ENCODE measurements at regions not wholly inside any gene's neighbourhood (a gene's known extent, or its start where the extent isn't known, plus 50 kb on each side); places are given as distances from the start of the nearest gene placed in this dataset.

DNA sequence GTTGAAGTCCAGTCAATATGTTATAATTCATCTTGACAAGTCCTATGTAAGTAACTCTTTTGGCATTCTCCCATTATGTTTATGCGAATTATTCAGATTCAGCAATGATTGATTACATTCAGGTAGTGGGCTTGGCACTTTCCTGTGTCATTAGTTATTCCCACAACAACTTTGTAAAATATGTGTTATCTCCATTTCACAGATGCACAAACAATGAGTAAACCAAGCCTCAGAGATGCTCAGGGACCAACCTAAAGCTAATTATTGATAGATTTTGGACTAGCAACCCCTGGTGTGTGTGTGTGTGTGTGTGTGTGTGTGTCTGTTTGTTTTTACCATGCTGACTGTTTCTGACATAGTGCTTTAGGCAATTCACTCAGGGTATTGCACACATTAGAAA is 371.1 kb upstream of the C1orf87 start:
- DNase-seq (ENCODE audit: low read depth), result no peak
- no peak overlapping the region for H3K4me3 ChIP-seq (ENCODE audit: low read depth, low read length)
- TF ChIP-seq, protein P1, sequence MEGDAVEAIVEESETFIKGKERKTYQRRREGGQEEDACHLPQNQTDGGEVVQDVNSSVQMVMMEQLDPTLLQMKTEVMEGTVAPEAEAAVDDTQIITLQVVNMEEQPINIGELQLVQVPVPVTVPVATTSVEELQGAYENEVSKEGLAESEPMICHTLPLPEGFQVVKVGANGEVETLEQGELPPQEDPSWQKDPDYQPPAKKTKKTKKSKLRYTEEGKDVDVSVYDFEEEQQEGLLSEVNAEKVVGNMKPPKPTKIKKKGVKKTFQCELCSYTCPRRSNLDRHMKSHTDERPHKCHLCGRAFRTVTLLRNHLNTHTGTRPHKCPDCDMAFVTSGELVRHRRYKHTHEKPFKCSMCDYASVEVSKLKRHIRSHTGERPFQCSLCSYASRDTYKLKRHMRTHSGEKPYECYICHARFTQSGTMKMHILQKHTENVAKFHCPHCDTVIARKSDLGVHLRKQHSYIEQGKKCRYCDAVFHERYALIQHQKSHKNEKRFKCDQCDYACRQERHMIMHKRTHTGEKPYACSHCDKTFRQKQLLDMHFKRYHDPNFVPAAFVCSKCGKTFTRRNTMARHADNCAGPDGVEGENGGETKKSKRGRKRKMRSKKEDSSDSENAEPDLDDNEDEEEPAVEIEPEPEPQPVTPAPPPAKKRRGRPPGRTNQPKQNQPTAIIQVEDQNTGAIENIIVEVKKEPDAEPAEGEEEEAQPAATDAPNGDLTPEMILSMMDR (IDR thresholded peaks at IDR 0.05; ENCODE audit: control insufficient read depth, extremely low read depth, insufficient read depth), result no peak

DNA sequence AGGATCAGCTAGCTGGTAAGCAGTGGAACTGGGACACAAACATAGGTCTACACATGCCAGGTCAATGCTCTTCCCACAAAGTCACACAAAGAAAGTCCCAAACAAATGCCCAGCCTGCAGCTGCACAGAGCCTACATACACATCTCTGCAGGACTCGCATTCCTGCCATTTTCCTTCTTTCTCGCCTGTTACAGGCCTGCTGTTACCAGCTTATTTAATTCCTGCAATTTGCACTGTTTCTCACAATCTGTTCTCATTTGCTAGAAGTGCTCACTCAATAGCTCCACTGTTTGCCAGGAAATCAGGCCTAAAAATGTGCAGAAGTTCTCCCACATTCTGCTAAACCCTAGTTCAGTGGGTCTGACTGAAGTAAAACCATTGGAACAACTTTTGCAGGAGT is 362.6 kb upstream of the C1orf87 start:
- TF ChIP-seq, protein P1 (IDR thresholded peaks at IDR 0.05; ENCODE audit: control insufficient read depth, extremely low read depth, insufficient read depth), result no peak
- H3K4me3 ChIP-seq (ENCODE audit: low read depth, low read length), result no peak overlapping the region
- no peak for DNase-seq (ENCODE audit: low read depth)

DNA sequence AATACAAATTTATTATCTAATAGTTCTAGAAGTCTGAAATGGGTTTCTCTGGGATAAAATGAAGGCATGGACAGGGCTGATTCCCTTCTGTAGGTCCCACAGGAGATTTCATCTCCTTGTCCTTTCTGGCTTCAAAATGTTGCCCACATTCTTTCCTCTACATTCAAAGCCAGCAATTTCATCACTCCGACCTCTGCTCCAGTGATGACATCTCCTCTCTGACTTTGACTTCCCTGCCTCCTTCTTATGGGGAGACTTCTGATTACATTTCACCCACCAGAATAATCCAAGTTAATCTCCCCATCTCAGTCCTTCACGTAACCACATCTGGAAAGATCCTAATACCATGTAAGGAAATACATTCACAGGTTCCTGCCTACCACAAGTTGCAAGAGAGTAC is 358.0 kb upstream of the C1orf87 start:
- no peak overlapping the region for H3K4me3 ChIP-seq (ENCODE audit: low read depth, low read length)
- TF ChIP-seq, protein P1 (IDR thresholded peaks at IDR 0.05; ENCODE audit: control insufficient read depth, extremely low read depth, insufficient read depth), result no peak
- no peak for DNase-seq (ENCODE audit: low read depth)

DNA sequence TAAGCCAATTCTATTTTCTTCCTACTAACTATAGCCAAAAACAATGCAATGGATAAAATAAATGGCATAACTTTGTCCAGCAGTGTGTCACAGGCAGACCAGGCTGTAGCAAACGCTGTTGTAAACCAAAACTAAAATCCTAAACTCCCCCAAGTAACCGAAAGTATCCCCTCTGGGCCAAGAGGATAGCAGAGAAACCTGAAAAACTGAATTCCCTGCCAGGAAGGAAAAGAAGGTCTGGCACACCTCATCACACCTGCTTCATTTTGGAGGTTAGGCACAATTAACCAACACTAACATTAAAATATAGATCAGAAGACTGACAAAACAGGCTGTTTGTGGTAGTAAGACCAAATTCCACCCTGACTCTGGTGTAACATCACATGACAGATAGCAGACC is 356.8 kb upstream of the C1orf87 start:
- TF ChIP-seq, protein P1 (IDR thresholded peaks at IDR 0.05; ENCODE audit: control insufficient read depth, extremely low read depth, insufficient read depth), result no peak
- peak; percentile 21 for DNase-seq (ENCODE audit: low read depth)
- H3K4me3 ChIP-seq (ENCODE audit: low read depth, low read length), result no peak overlapping the region

DNA sequence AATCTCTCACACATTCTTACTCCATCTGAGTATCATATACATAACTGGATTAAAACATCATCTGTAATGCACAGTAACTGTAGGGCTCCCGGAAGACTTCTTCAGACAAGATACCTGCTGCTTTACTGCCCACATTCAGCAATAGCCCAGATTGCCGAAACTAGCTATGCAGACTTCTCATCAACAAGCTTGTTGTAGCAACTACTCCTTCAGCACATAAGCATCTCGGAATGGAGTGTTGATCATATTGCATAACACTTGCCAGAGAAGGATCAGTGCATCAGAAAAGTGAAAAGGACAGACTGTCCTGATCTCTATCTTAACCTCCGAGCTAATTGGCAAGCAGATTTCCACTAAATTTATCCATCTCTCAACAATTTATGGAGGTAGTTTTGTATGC is 354.6 kb upstream of the C1orf87 start:
- TF ChIP-seq, protein P1 (IDR thresholded peaks at IDR 0.05; ENCODE audit: control insufficient read depth, extremely low read depth, insufficient read depth), result no peak
- peak; percentile 75 for DNase-seq (ENCODE audit: low read depth)
- no peak overlapping the region for H3K4me3 ChIP-seq (ENCODE audit: low read depth, low read length)

DNA sequence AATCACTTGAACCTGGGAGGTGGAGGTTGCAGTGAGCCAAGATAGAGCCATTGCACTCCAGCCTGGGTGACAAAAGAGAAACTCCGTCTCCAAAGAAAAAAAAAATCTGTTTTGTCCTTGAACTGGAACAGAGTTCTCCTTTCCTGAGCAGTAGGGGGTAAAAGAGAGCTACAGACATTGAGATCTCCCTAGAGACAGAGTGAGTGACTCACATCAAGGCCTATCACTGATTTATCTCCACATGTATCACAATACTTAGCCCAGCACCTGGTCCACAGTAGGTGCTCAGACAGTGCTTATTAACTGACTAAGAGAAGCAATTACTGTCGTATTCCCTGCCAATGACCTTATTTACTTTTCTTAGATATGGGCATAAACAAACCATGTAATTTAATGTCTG is 354.1 kb upstream of the C1orf87 start:
- TF ChIP-seq, protein P1 (IDR thresholded peaks at IDR 0.05; ENCODE audit: control insufficient read depth, extremely low read depth, insufficient read depth), result no peak
- no peak for DNase-seq (ENCODE audit: low read depth)
- no peak overlapping the region for H3K4me3 ChIP-seq (ENCODE audit: low read depth, low read length)

DNA sequence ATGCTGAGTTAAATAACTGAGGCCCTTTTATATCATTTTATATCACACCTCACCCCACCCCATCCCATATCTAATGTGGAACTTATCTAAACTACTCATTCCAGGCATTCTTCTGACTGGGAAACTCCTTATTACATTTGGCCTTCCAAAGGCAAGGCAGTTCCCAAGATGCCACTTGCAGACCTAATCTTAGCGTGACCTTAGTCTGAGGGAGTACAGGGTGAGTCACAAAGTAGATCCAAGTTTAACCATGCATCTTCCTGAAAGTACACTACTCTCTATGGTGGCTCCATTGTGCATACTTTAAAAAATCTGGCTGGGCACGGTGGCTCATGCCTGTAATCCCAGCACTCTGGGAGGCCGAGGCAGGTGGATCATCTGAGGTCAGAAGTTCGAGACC is 353.6 kb upstream of the C1orf87 start:
- no peak overlapping the region for H3K4me3 ChIP-seq (ENCODE audit: low read depth, low read length)
- TF ChIP-seq, protein P1 (IDR thresholded peaks at IDR 0.05; ENCODE audit: control insufficient read depth, extremely low read depth, insufficient read depth), result no peak
- DNase-seq (ENCODE audit: low read depth), result no peak
